ENCODE measurements at regions not wholly inside any gene's neighbourhood (a gene's known extent, or its start where the extent isn't known, plus 50 kb on each side); places are given as distances from the start of the nearest gene placed in this dataset.

DNA sequence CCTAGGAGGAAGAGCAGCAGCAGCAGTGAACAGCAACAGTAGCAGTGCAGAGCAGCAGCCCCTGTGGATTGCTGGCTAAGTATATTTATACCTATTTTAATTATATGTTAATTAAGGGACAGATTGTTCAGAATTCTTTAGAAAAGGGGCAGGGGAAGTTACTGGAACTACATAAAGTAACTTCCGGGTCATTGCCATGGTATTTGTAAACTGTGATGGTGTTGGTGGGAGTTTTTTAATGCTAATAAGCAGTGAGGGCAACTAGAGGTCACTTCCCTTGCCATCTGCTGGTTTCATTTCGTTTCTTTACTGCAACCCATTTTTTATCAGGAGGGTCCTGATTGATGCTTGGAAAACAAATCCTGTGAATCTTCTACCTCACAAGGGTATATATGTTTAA is 229.8 kb upstream of the PODXL start:
- H3K27ac ChIP-seq: no peak overlapping the region
- no peaks in the 10 kb centered on the region for H3K27me3 ChIP-seq
- no peaks in the 10 kb centered on the region for H3K36me3 ChIP-seq
- no peak for ATAC-seq
- no peak overlapping the region for H3K4me3 ChIP-seq
- intact Hi-C loops (cut with DNase I): no loop called here
- no peaks in the 10 kb centered on the region for H3K9me3 ChIP-seq
- no peak for DNase-seq
- TF ChIP-seq, protein P1, sequence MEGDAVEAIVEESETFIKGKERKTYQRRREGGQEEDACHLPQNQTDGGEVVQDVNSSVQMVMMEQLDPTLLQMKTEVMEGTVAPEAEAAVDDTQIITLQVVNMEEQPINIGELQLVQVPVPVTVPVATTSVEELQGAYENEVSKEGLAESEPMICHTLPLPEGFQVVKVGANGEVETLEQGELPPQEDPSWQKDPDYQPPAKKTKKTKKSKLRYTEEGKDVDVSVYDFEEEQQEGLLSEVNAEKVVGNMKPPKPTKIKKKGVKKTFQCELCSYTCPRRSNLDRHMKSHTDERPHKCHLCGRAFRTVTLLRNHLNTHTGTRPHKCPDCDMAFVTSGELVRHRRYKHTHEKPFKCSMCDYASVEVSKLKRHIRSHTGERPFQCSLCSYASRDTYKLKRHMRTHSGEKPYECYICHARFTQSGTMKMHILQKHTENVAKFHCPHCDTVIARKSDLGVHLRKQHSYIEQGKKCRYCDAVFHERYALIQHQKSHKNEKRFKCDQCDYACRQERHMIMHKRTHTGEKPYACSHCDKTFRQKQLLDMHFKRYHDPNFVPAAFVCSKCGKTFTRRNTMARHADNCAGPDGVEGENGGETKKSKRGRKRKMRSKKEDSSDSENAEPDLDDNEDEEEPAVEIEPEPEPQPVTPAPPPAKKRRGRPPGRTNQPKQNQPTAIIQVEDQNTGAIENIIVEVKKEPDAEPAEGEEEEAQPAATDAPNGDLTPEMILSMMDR (IDR thresholded peaks at IDR 0.05): no peak
- H3K4me1 ChIP-seq: no peaks in the 10 kb centered on the region

DNA sequence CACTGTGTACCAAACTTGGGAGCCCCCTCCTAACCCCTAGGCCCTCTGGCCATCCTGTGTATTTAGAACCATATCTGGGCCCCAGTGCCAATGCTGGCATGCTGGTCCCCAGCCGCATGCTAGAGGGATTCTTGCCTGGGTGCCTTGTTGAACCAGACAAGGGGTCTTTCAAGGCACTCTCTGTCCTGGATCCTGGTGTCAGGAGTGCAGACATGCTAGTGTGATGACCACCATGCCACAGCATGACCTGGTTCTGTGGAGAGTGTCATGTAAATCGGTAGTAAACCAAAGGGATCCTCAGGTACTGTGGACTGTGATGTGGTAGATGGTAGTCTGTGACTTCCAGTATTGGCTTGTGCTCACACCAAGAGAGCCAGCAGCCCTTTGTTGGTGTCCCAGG is 222.2 kb upstream of the PODXL start:
- intact Hi-C loops (cut with DNase I): no loop called here
- no peak for DNase-seq
- ATAC-seq: no peak

DNA sequence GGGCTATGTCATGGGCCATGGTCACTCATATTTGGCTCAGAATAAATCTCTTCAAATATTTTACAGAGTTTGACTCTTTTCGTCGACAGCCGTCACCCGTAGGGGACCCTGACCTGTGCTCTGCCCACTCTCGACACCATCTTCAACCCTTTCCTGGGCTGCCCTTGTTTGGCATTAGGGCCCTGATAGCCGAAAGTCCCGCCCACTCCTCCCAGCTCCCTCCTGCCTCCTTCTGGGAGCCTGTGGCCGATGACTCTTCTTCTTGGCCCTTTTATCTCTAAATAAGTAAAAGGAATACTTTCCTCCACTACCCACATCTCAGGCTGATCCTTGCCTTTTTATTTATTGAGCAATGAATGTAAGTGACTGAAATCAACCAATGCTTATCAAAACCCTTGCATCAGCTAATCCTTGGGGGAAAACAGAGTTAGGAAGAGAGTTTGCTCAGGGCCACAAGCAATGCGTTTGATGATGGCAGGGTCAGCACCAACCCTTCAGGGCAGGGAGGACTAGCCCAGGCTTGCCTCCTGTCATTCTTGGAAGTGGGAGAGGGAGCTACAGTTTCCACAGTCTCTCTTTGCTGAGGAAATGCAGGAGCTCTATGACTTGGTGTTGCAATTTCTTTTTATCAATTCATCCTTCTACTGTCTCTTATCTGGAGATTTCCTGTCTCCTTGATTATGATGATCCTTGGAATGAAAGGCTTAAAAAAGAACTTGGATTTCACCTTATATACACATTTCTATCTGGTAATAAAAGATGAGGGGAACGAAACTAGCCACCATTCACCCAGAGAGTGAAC is 218.2 kb upstream of the PODXL start:
- no peaks in the 10 kb centered on the region for H3K4me1 ChIP-seq
- H3K36me3 ChIP-seq: no peaks in the 10 kb centered on the region
- DNase-seq (no peak), ATAC-seq (no peak)
- TF ChIP-seq, protein P1 (IDR thresholded peaks at IDR 0.05): no peak
- H3K27ac ChIP-seq: no peak overlapping the region
- intact Hi-C loops (cut with DNase I): no loop called here
- H3K27me3 ChIP-seq: no peaks in the 10 kb centered on the region
- no peaks in the 10 kb centered on the region for H3K9me3 ChIP-seq
- H3K4me3 ChIP-seq: no peak overlapping the region

More for the DNA sequence above, 222.2 kb upstream of the PODXL start:
- Histone ChIP-seq H3K9me3 (no peaks in the 10 kb centered on the region), H3K4me3 (no peak overlapping the region), H3K27ac (no peak overlapping the region), H3K27me3 (no peaks in the 10 kb centered on the region), H3K4me1 (no peaks in the 10 kb centered on the region), H3K36me3 (no peaks in the 10 kb centered on the region)
- TF ChIP-seq, protein P1 (IDR thresholded peaks at IDR 0.05): no peak

DNA sequence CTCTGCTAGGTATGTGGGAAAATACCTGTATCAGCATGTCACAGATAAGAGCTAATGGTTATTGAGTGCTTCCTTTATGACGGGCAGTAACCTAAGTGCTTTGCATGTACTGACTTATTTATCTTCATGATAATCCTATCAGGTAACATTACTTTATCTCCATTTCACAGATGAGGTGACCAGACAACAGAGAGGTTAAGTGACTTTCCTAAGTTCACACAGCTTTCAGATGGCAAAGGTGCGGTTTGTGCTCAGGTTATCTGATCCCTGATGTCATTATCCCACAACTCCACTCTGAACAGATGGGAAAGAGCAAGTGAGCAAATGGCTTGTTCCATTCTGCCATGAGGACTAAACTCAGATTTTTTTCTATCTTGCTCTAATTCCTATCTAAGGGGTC is 217.0 kb upstream of the PODXL start:
- Histone ChIP-seq H3K4me3 (no peak overlapping the region), H3K27me3 (no peaks in the 10 kb centered on the region), H3K9me3 (no peaks in the 10 kb centered on the region), H3K36me3 (no peaks in the 10 kb centered on the region), H3K27ac (no peak overlapping the region), H3K4me1 (no peaks in the 10 kb centered on the region)
- TF ChIP-seq, protein P1 (IDR thresholded peaks at IDR 0.05): no peak
- no peak for ATAC-seq
- DNase-seq: no peak
- intact Hi-C loops (cut with DNase I): no loop called here

DNA sequence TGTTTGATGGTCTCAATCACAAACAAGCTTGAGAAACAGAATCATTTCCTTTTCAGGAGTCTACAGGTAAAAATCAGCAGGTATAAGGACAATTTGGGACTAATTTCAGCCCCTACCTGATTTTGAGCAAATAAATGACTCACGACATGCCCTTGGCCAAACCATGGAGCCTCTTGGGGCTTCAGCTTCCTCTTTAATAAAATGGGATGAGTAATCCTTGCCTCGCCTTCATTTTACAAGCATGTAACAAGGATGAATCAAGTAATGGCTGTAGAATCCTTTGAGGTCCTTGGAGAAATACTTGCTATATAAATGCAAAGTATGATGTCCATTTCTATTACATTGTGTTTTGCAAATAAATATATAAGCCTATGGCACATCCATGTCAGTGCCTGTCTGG is 212.8 kb upstream of the PODXL start:
- ATAC-seq (no peak), DNase-seq (no peak)
- TF ChIP-seq, protein P1 (IDR thresholded peaks at IDR 0.05): no peak
- Histone ChIP-seq H3K27ac (no peak overlapping the region), H3K4me1 (no peaks in the 10 kb centered on the region), H3K9me3 (no peaks in the 10 kb centered on the region), H3K4me3 (no peak overlapping the region), H3K27me3 (no peaks in the 10 kb centered on the region), H3K36me3 (no peaks in the 10 kb centered on the region)
- intact Hi-C loops (cut with DNase I): no loop called here
